Parathyroid adenoma (tissue), 2 donors: ENCODE measurements at regions not wholly inside any gene's neighbourhood (a gene's known extent, or its start where the extent isn't known, plus 50 kb on each side); places are given as distances from the start of the nearest gene placed in this dataset.

Experiments
- H2AFZ ChIP-seq: fragments of 300-600 bp; sonication (generic); one replicate; pipeline ENCODE4 v1.7.0; 2017; ENCODE audit warnings: antibody characterized with exemption, mild to moderate bottlenecking
- H3K27ac ChIP-seq: fragments of 300-600 bp; sonication (generic); one replicate; pipeline ENCODE4 v1.7.0; 2017
- H3K27me3 ChIP-seq: fragments of 300-600 bp; sonication (generic); one replicate; pipeline ENCODE4 v1.7.0; 2017; ENCODE audit warnings: low read length; ENCODE audit not compliant: control insufficient read depth, insufficient read depth
- H3K36me3 ChIP-seq: fragments of 300-600 bp; sonication (generic); one replicate; pipeline ENCODE4 v1.7.0; 2017; ENCODE audit warnings: low read length; ENCODE audit not compliant: control insufficient read depth, insufficient read depth
- H3K4me1 ChIP-seq: fragments of 300-600 bp; sonication (generic); one replicate; pipeline ENCODE4 v1.7.0; 2017; ENCODE audit warnings: control low read depth
- H3K4me2 ChIP-seq: fragments of 300-600 bp; sonication (generic); one replicate; pipeline ENCODE4 v1.7.0; 2017; ENCODE audit warnings: low read length
- H3K4me3 ChIP-seq: fragments of 300-600 bp; sonication (generic); one replicate; pipeline ENCODE4 v1.7.0; 2017; ENCODE audit warnings: low read depth, low read length
- H3K79me2 ChIP-seq: fragments of 300-600 bp; sonication (generic); one replicate; pipeline ENCODE4 v1.7.0; 2017; ENCODE audit warnings: control low read depth
- H3K9ac ChIP-seq: fragments of 300-600 bp; sonication (generic); one replicate; pipeline ENCODE4 v1.7.0; 2017; ENCODE audit warnings: mild to moderate bottlenecking
- H3K9me3 ChIP-seq: fragments of 300-600 bp; sonication (generic); one replicate; pipeline ENCODE4 v1.7.0; 2017; ENCODE audit warnings: low read length; ENCODE audit not compliant: control insufficient read depth
- CTCF ChIP-seq: fragments of 300-600 bp; sonication (generic); IDR thresholded peaks from one replicate; pipeline ENCODE4 v1.7.0; 2017; ENCODE audit warnings: antibody characterized with exemption, mild to moderate bottlenecking
- donor health status: primary hyperparathyroidism.

DNA sequence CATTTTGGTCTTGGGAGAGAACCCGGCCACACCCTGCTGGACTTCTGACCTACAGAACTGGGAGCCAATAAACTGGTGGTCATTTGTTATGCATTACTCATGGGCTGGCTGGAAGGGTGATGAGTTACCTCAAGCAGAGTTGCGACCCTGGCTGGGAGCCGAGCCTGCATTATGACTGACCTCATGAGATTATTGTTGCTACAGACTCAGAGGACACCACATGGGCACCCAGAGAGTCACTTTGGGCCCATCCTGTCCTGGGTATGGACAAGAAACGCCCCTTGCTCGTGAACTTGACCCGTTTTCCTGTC, 531.7 kb downstream of the TBC1D22A start:
- no peak for TF ChIP-seq CTCF

DNA sequence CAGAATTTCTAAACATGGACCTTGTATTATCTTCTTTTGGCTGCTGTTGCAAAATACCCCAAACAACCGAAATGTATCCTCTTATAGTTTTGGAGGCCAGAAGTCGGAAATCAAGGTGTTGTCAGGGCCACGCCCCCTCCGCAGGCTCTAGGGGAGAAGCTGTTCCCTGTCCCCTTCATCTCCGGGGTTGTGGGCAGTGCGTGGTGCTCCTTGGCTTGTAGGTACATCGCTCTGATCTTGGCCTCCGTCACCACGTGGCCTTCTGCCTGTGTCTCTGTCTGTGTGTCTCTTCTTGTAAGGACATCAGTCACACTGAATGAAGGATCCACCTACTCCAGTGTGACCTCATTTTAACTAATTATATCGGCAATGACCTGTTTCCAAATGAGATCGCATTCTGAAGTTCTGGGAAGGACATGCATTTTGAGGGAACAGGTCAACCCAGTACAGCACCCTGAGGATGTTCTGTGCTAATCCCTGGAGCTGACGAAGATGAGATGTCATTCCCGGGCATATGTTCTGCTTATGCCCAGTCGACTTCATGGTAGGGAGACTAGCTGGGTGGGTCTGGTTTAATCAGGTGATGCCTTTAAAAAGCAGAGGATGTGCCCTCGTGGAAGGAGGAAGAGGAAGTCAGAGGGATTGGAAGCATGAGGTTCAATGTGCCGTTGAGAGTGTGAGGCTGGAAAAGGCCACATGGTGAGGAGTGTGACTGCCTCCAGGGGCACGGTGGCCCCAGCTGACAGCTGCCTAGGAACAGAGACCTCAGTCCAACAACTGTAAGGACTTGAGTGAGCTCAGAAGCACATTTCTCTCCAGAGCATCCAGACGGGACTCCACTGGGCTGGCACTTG, 531.1 kb downstream of the TBC1D22A start:
- Histone ChIP-seq H3K27ac (no peak overlapping the region), H3K9me3 (no peaks in the 10 kb centered on the region), H3K4me3 (no peak overlapping the region), H3K9ac (no peak overlapping the region), H3K36me3 (no peaks in the 10 kb centered on the region), H3K4me2 (no peak overlapping the region), H3K27me3 (no peaks in the 10 kb centered on the region), H2AFZ (no peak overlapping the region), H3K79me2 (no peaks in the 10 kb centered on the region), H3K4me1 (no peaks in the 10 kb centered on the region)
- no peak for TF ChIP-seq CTCF

More for the DNA sequence above, 531.7 kb downstream of the TBC1D22A start:
- no peak overlapping the region for H2AFZ ChIP-seq
- no peaks in the 10 kb centered on the region for H3K27me3 ChIP-seq
- H3K9me3 ChIP-seq: no peaks in the 10 kb centered on the region
- no peak overlapping the region for H3K4me3 ChIP-seq
- no peaks in the 10 kb centered on the region for H3K36me3 ChIP-seq
- no peaks in the 10 kb centered on the region for H3K79me2 ChIP-seq
- no peak overlapping the region for H3K4me2 ChIP-seq
- no peaks in the 10 kb centered on the region for H3K4me1 ChIP-seq
- H3K27ac ChIP-seq: no peak overlapping the region
- H3K9ac ChIP-seq: no peak overlapping the region

DNA sequence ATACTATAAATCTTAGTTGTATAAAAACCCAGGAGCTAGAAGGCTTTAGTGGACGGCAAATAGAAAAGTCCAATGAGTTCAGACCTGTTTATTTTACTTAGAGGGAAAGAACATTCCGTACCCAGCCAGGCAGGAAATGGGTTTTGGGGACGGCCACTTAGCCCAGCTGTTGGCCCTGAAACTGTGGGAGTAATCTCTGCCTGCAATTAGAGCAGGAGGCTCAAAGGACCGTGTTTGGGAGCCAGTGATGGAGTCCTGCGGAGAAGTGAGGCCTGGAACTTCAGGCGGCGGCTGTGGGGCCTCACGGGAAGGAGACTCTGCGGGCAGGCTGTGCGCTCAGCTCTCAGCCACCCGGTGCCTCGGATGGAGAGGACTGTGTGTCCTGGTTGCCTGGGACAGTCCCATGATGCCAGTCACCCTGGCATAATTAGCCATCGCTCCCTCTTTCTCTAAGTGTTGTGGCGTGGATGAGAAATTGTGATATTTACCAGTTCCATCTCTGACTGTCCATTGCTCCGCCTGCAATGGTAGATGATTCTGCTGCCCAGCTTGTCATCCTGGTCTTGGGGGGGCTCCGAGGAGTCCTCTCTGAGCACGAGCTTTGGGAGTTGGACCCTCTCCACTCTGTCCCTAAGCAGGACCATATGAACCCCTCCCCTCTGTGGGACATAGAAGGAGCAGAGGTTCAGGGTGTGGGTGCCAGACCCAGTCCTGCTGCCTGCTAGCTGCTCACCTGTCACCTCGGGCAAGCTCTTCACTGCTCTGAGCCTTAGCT, 530.3 kb downstream of the TBC1D22A start:
- TF ChIP-seq CTCF: no peak
- Histone ChIP-seq H3K36me3 (no peaks in the 10 kb centered on the region), H3K4me1 (no peaks in the 10 kb centered on the region), H2AFZ (no peak overlapping the region), H3K79me2 (no peaks in the 10 kb centered on the region), H3K4me3 (no peak overlapping the region), H3K27ac (no peak overlapping the region), H3K4me2 (no peak overlapping the region), H3K9ac (no peak overlapping the region), H3K9me3 (no peaks in the 10 kb centered on the region), H3K27me3 (no peaks in the 10 kb centered on the region)

- H3K4me1 ChIP-seq: no peaks in the 10 kb centered on the region
- H3K9me3 ChIP-seq: no peaks in the 10 kb centered on the region
- H3K27ac ChIP-seq: no peak overlapping the region
- H3K9ac ChIP-seq: no peak overlapping the region
- no peaks in the 10 kb centered on the region for H3K27me3 ChIP-seq
- no peak overlapping the region for H3K4me3 ChIP-seq
- no peaks in the 10 kb centered on the region for H3K79me2 ChIP-seq
- H2AFZ ChIP-seq: no peak overlapping the region
- no peaks in the 10 kb centered on the region for H3K36me3 ChIP-seq
- no peak for TF ChIP-seq CTCF
- no peak overlapping the region for H3K4me2 ChIP-seq
These were observed 529.4 kb downstream of the TBC1D22A start for GRCh38 chr22:47291565-47292495.
